ENCODE measurements at regions not wholly inside any gene's neighbourhood (a gene's known extent, or its start where the extent isn't known, plus 50 kb on each side); places are given as distances from the start of the nearest gene placed in this dataset.

GRCh38 chr3:180447136-180447535, 154.8 kb upstream of the TTC14 start:
- no peak for TF ChIP-seq CTCF (conservative IDR thresholded peaks at IDR 0.05; ENCODE audit: low read depth, low read length)
- TF ChIP-seq EZH2 (IDR thresholded peaks at IDR 0.05; ENCODE audit: borderline replicate concordance, low read depth, low read length, poor library complexity, severe bottlenecking), result no peak
